SU-DHL-6 (cell line): ENCODE measurements at regions not wholly inside any gene's neighbourhood (a gene's known extent, or its start where the extent isn't known, plus 50 kb on each side); places are given as distances from the start of the nearest gene placed in this dataset.

ENCODE experiments used
- H2AFZ ChIP-seq: fragments of 200-600 bp; sonication (generic); 2 replicates; pipeline ENCODE4 v1.6.1; 2014; ENCODE audit warnings: low read depth, mild to moderate bottlenecking, moderate library complexity, mixed read lengths, antibody characterized with exemption, low read length; ENCODE audit not compliant: severe bottlenecking
- H3F3A ChIP-seq: fragments of 200-600 bp; shearing (Covaris generic); 2 replicates; pipeline ENCODE4 v1.6.0; 2016; ENCODE audit warnings: antibody characterized with exemption, mild to moderate bottlenecking; ENCODE audit not compliant: insufficient read depth
- H3K27ac ChIP-seq: fragments of 200-600 bp; sonication (generic); 2 replicates; pipeline ENCODE4 v1.5.1; 2016; ENCODE audit warnings: low read depth, mild to moderate bottlenecking, low read length, moderate library complexity, mixed read lengths
- H3K27me3 ChIP-seq: fragments of 200-600 bp; sonication (generic), shearing (Covaris generic); 2 replicates; pipeline ENCODE4 v1.6.0; 2014; ENCODE audit warnings: mild to moderate bottlenecking, low read length
- H3K36me3 ChIP-seq: fragments of 200-600 bp; sonication (generic); 2 replicates; pipeline ENCODE4 v1.6.1; 2014; ENCODE audit warnings: mild to moderate bottlenecking, low read length, mixed read lengths
- H3K4me2 ChIP-seq: fragments of 300-600, 200-600 bp; shearing (Covaris generic), sonication (generic); 2 replicates; pipeline ENCODE4 v1.6.0; 2014; ENCODE audit warnings: low read length, low read depth, mild to moderate bottlenecking; ENCODE audit not compliant: poor library complexity, severe bottlenecking
- H3K4me3 ChIP-seq: fragments of 200-600 bp; sonication (generic); 2 replicates; pipeline ENCODE4 v1.5.1; 2014; ENCODE audit warnings: antibody characterized with exemption, low read length, mild to moderate bottlenecking, mixed read lengths; ENCODE audit not compliant: insufficient read depth, poor library complexity, severe bottlenecking
- H3K79me2 ChIP-seq: fragments of 200-600 bp; sonication (generic); 2 replicates; pipeline ENCODE4 v1.6.1; 2014; ENCODE audit warnings: mild to moderate bottlenecking, low read length, moderate library complexity; ENCODE audit not compliant: insufficient read depth
- H3K9ac ChIP-seq: fragments of 200-600 bp; sonication (generic); 2 replicates; pipeline ENCODE4 v1.7.0; 2014; ENCODE audit warnings: mild to moderate bottlenecking, low read length
- H3K9me2 ChIP-seq: fragments of 200-600 bp; sonication (generic); replicated peaks from 2 replicates; pipeline ENCODE4 v1.6.1; 2014; ENCODE audit warnings: low read length; ENCODE audit not compliant: insufficient read depth
- H3K9me3 ChIP-seq: fragments of 200-600 bp; sonication (generic); 2 replicates; pipeline ENCODE4 v1.6.1; 2014; ENCODE audit warnings: low read length, mixed read lengths; ENCODE audit not compliant: insufficient read depth
- H4K20me1 ChIP-seq: fragments of 200-600 bp; sonication (generic); 2 replicates; pipeline ENCODE4 v1.6.1; 2014; ENCODE audit warnings: low read depth, mild to moderate bottlenecking, antibody characterized with exemption, low read length, moderate library complexity, mixed read lengths
- CTCF ChIP-seq: fragments of 200-600 bp; sonication (generic); IDR thresholded peaks from one replicate; pipeline ENCODE4 v1.5.1; 2017; ENCODE audit warnings: antibody characterized with exemption, mild to moderate bottlenecking, low read length, moderate library complexity; ENCODE audit not compliant: insufficient read depth, poor library complexity, severe bottlenecking
- EZH2phosphoT487 ChIP-seq: fragments of 200-600 bp; sonication (generic), shearing (Covaris generic); conservative IDR thresholded peaks from 2 replicates; pipeline ENCODE4 v1.6.1; 2018; ENCODE audit warnings: mild to moderate bottlenecking, antibody characterized with exemption, low read length, moderate library complexity, mixed read lengths

- Histone ChIP-seq H3F3A (no peaks in the 10 kb centered on the region), H3K9me3 (no peaks in the 10 kb centered on the region), H3K4me2 (no peak overlapping the region), H3K27me3 (no peaks in the 10 kb centered on the region), H3K79me2 (no peaks in the 10 kb centered on the region), H3K27ac (no peak overlapping the region), H2AFZ (no peak overlapping the region), H3K9me2 (no peaks in the 10 kb centered on the region), H3K9ac (no peak overlapping the region), H4K20me1 (no peaks in the 10 kb centered on the region), H3K36me3 (no peaks in the 10 kb centered on the region), H3K4me3 (no peak overlapping the region)
- no peak for TF ChIP-seq CTCF
- TF ChIP-seq EZH2phosphoT487: no peak
Observed at GRCh38 chr5:96329886-96330529, 103.0 kb downstream of the PCSK1 start.

DNA sequence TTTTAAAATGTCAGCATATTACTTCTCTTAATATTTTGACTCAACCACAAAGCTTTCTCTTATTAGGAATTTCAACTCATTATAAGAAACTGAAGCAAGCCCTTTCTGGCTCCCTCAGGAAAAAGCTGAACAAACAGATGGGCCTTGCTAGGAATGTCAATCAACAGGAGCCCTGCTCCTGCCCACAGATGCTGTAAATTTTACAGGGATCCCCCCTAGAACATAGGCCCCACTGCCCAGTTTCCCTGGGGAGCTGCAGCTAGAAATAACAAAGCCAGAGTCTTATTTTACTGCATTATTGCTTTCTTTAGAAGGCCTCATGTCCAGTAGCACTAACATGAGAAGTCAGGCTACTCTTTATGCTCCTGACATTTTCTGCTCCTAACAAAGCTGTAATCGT lies 103.8 kb downstream of the PCSK1 start:
- H3K9me3 ChIP-seq: no peaks in the 10 kb centered on the region
- no peak overlapping the region for H2AFZ ChIP-seq
- no peak overlapping the region for H3K4me3 ChIP-seq
- H3K4me2 ChIP-seq: no peak overlapping the region
- H3K9ac ChIP-seq: no peak overlapping the region
- H3K79me2 ChIP-seq: no peaks in the 10 kb centered on the region
- no peaks in the 10 kb centered on the region for H3K36me3 ChIP-seq
- no peaks in the 10 kb centered on the region for H4K20me1 ChIP-seq
- no peaks in the 10 kb centered on the region for H3F3A ChIP-seq
- TF ChIP-seq CTCF (no peak), EZH2phosphoT487 (no peak)
- no peaks in the 10 kb centered on the region for H3K27me3 ChIP-seq
- no peak overlapping the region for H3K27ac ChIP-seq
- H3K9me2 ChIP-seq: no peaks in the 10 kb centered on the region

DNA sequence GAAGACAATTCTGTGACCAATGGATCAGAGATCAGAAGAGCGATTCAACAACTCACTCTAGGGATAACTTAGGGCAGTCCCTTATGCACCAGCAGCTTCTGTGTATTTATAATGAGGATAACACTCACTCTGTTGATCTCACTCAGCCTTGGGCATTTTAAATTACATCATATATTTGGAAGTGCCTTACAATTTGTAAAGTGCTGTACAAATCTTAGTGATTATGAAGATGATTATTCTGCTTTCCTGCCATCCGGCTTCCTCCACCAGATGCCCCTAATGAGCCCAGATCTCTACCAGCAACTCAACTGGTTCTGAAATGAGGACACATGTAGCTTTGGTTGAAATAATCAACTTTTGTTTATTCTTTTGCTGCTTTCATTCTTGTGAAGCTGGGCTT lies 105.3 kb downstream of the PCSK1 start:
- no peaks in the 10 kb centered on the region for H3K36me3 ChIP-seq
- H3K4me3 ChIP-seq: no peak overlapping the region
- no peaks in the 10 kb centered on the region for H3K9me3 ChIP-seq
- H4K20me1 ChIP-seq: no peaks in the 10 kb centered on the region
- H3K79me2 ChIP-seq: no peaks in the 10 kb centered on the region
- no peak overlapping the region for H3K4me2 ChIP-seq
- no peaks in the 10 kb centered on the region for H3F3A ChIP-seq
- TF ChIP-seq CTCF (no peak), EZH2phosphoT487 (no peak)
- H3K9me2 ChIP-seq: no peaks in the 10 kb centered on the region
- no peaks in the 10 kb centered on the region for H3K27me3 ChIP-seq
- no peak overlapping the region for H2AFZ ChIP-seq
- no peak overlapping the region for H3K27ac ChIP-seq
- H3K9ac ChIP-seq: no peak overlapping the region
